CD8-positive, alpha-beta memory T cell (primary cell): ENCODE measurements at regions not wholly inside any gene's neighbourhood (a gene's known extent, or its start where the extent isn't known, plus 50 kb on each side); places are given as distances from the start of the nearest gene placed in this dataset.

Source experiments
- CTCF ChIA-PET: fragments of 350-600 bp; sonication (Branson Sonifier 250); formaldehyde crosslinking; loops from one replicate; lab custom pipeline; 2021; ENCODE audit warnings: antibody characterized with exemption; lab: Charles Lee
- POLR2A ChIA-PET: fragments of 350-600 bp; sonication (Branson Sonifier 250); formaldehyde crosslinking; loops from one replicate; lab custom pipeline; 2021; ENCODE audit warnings: antibody characterized with exemption; lab: Charles Lee
- DNase-seq, 5 donors: peaks; one replicate each; pipeline versions ENCODE4 v3.0.0 to v3.0.0-alpha.2; 2020 to 2022; ENCODE audit warnings: mixed read lengths in 1 of 5
- H3K27ac ChIP-seq: one replicate; pipeline ENCODE4 v1.7.0; 2013; ENCODE audit warnings: low read depth, mild to moderate bottlenecking, low read length, moderate library complexity
- H3K27me3 ChIP-seq: 2 replicates; pipeline ENCODE4 v1.7.0; 2013; ENCODE audit warnings: low read length, mild to moderate bottlenecking; ENCODE audit not compliant: insufficient read depth, poor library complexity, severe bottlenecking
- H3K36me3 ChIP-seq: 2 replicates; pipeline ENCODE4 v1.7.0; 2013; ENCODE audit warnings: mild to moderate bottlenecking, low read length, moderate library complexity; ENCODE audit not compliant: insufficient read depth
- H3K4me1 ChIP-seq: 2 replicates; pipeline ENCODE4 v1.7.0; 2013; ENCODE audit warnings: mild to moderate bottlenecking, low read length, moderate library complexity; ENCODE audit not compliant: insufficient read depth
- H3K4me3 ChIP-seq: 2 replicates; pipeline ENCODE4 v1.7.0; 2013; ENCODE audit warnings: mild to moderate bottlenecking, low read length
- H3K9me3 ChIP-seq: 2 replicates; pipeline ENCODE4 v1.7.0; 2013; ENCODE audit warnings: mild to moderate bottlenecking, low read length
- H3K27ac Mint-ChIP-seq, 8 donors: one replicate each; pipeline ENCODE4 v1.8.0; 2020 to 2021; ENCODE audit warnings: mixed read lengths in 8 of 8, mild to moderate bottlenecking in 6 of 8, inconsistent platforms in 3 of 8, moderate library complexity in 3 of 8
- H3K27me3 Mint-ChIP-seq, 2 donors: one replicate each; pipeline ENCODE4 v1.8.0; 2020 to 2021; ENCODE audit warnings: mixed read lengths in 2 of 2, mild to moderate bottlenecking in 1 of 2, moderate library complexity in 1 of 2
- H3K36me3 Mint-ChIP-seq, 3 donors: one replicate each; pipeline ENCODE4 v1.8.0; 2020 to 2021; ENCODE audit warnings: mixed read lengths in 3 of 3, inconsistent platforms in 1 of 3, mild to moderate bottlenecking in 1 of 3
- H3K4me1 Mint-ChIP-seq, 3 donors: one replicate each; pipeline ENCODE4 v1.8.0; 2020 to 2021; ENCODE audit warnings: mixed read lengths in 3 of 3, inconsistent platforms in 1 of 3, mild to moderate bottlenecking in 1 of 3
- H3K4me3 Mint-ChIP-seq, 7 donors: one replicate each; pipeline ENCODE4 v1.8.0; 2020 to 2021; ENCODE audit warnings: mixed read lengths in 7 of 7, mild to moderate bottlenecking in 6 of 7, moderate library complexity in 4 of 7, inconsistent platforms in 2 of 7
- H3K9me3 Mint-ChIP-seq, 5 donors: one replicate each; pipeline ENCODE4 v1.8.0; 2020 to 2022; ENCODE audit warnings: mixed read lengths in 5 of 5, mild to moderate bottlenecking in 3 of 5, moderate library complexity in 2 of 5, inconsistent platforms in 1 of 5

GRCh38 chr5:17882760-17883488 lies 248.7 kb downstream of the TAF11L14 start:
- Mint-ChIP-seq H3K27me3 (no peaks in the 10 kb centered on the region), H3K4me3 (no peak overlapping the region), H3K4me1 (no peaks in the 10 kb centered on the region), H3K27ac (no peak overlapping the region), H3K36me3 (no peaks in the 10 kb centered on the region), H3K9me3 (peaks cover 12 to 32% (median 24%) of the 10 kb centered on the region in 5 donors)
- no peaks in the 10 kb centered on the region for H3K9me3 ChIP-seq
- H3K4me3 ChIP-seq, result no peak overlapping the region
- H3K27ac ChIP-seq, result no peak overlapping the region
- DNase-seq, result no peak
- no peaks in the 10 kb centered on the region for H3K27me3 ChIP-seq
- H3K4me1 ChIP-seq, result no peaks in the 10 kb centered on the region
- ChIA-PET POLR2A (no interaction called here), CTCF (interaction anchor here (1.2 kb wide), 1 partner anchor 19 kb away, joined by 3 read pairs; no protein-coding TSS in a partner anchor)
- H3K36me3 ChIP-seq, result no peaks in the 10 kb centered on the region

GRCh38 chr5:17888155-17888554 lies 253.9 kb downstream of the TAF11L14 start:
- Mint-ChIP-seq H3K27me3 (no peaks in the 10 kb centered on the region), H3K9me3 (peaks cover 14 to 28% (median 16%) of the 10 kb centered on the region in 5 donors), H3K4me1 (no peaks in the 10 kb centered on the region), H3K36me3 (no peaks in the 10 kb centered on the region), H3K4me3 (no peak overlapping the region), H3K27ac (no peak overlapping the region)
- ChIA-PET POLR2A (no interaction called here), CTCF (interaction anchor here (0.7 kb wide), 1 partner anchor 17 kb away, joined by 3 read pairs; no protein-coding TSS in a partner anchor)
- H3K27me3 ChIP-seq, result no peaks in the 10 kb centered on the region
- H3K4me3 ChIP-seq, result no peak overlapping the region
- H3K4me1 ChIP-seq, result no peaks in the 10 kb centered on the region
- H3K36me3 ChIP-seq, result no peaks in the 10 kb centered on the region
- no peak overlapping the region for H3K27ac ChIP-seq
- H3K9me3 ChIP-seq, result no peaks in the 10 kb centered on the region
- DNase-seq, result no peak

- no peak overlapping the region for H3K4me3 Mint-ChIP-seq
- Histone ChIP-seq H3K4me1 (no peaks in the 10 kb centered on the region), H3K36me3 (no peaks in the 10 kb centered on the region), H3K9me3 (no peaks in the 10 kb centered on the region), H3K27ac (no peak overlapping the region), H3K4me3 (no peak overlapping the region), H3K27me3 (no peaks in the 10 kb centered on the region)
- no peaks in the 10 kb centered on the region for H3K27me3 Mint-ChIP-seq
- H3K4me1 Mint-ChIP-seq, result no peaks in the 10 kb centered on the region
- peaks cover 5 to 24% (median 10%) of the 10 kb centered on the region in 5 donors for H3K9me3 Mint-ChIP-seq
- no peak for DNase-seq
- H3K27ac Mint-ChIP-seq, result no peak overlapping the region
- no peaks in the 10 kb centered on the region for H3K36me3 Mint-ChIP-seq
- POLR2A ChIA-PET, result no interaction called here
- CTCF ChIA-PET, result no interaction called here
These were observed 256.2 kb downstream of the TAF11L14 start for GRCh38 chr5:17890501-17890900.

GRCh38 chr5:17891881-17892280 lies 257.6 kb downstream of the TAF11L14 start:
- Mint-ChIP-seq H3K4me3 (no peak overlapping the region), H3K4me1 (no peaks in the 10 kb centered on the region), H3K27me3 (no peaks in the 10 kb centered on the region), H3K36me3 (no peaks in the 10 kb centered on the region), H3K9me3 (peaks cover 4 to 33% (median 6%) of the 10 kb centered on the region in 5 donors), H3K27ac (no peak overlapping the region)
- no peaks in the 10 kb centered on the region for H3K9me3 ChIP-seq
- ChIA-PET CTCF (no interaction called here), POLR2A (no interaction called here)
- no peak overlapping the region for H3K4me3 ChIP-seq
- H3K4me1 ChIP-seq, result no peaks in the 10 kb centered on the region
- H3K36me3 ChIP-seq, result no peaks in the 10 kb centered on the region
- DNase-seq, result no peak
- H3K27ac ChIP-seq, result no peak overlapping the region
- no peaks in the 10 kb centered on the region for H3K27me3 ChIP-seq

- Histone ChIP-seq H3K36me3 (no peaks in the 10 kb centered on the region), H3K4me1 (no peaks in the 10 kb centered on the region), H3K4me3 (no peak overlapping the region), H3K27me3 (no peaks in the 10 kb centered on the region), H3K27ac (no peak overlapping the region), H3K9me3 (no peaks in the 10 kb centered on the region)
- no peak overlapping the region for H3K27ac Mint-ChIP-seq
- POLR2A ChIA-PET, result no interaction called here
- H3K36me3 Mint-ChIP-seq, result no peaks in the 10 kb centered on the region
- no peak for DNase-seq
- H3K27me3 Mint-ChIP-seq, result no peaks in the 10 kb centered on the region
- H3K9me3 Mint-ChIP-seq, result peaks cover 4 to 29% (median 6%) of the 10 kb centered on the region in 5 donors
- H3K4me1 Mint-ChIP-seq, result no peaks in the 10 kb centered on the region
- CTCF ChIA-PET, result no interaction called here
- no peak overlapping the region for H3K4me3 Mint-ChIP-seq
These were observed 258.9 kb downstream of the TAF11L14 start for GRCh38 chr5:17893026-17893635.

- Mint-ChIP-seq H3K9me3 (peaks cover 2 to 27% (median 6%) of the 10 kb centered on the region in 5 donors), H3K27me3 (no peaks in the 10 kb centered on the region), H3K27ac (no peak overlapping the region), H3K4me1 (no peaks in the 10 kb centered on the region), H3K36me3 (no peaks in the 10 kb centered on the region), H3K4me3 (no peak overlapping the region)
- H3K27me3 ChIP-seq, result no peaks in the 10 kb centered on the region
- no peak overlapping the region for H3K4me3 ChIP-seq
- DNase-seq, result no peak
- no peaks in the 10 kb centered on the region for H3K9me3 ChIP-seq
- POLR2A ChIA-PET, result no interaction called here
- no peaks in the 10 kb centered on the region for H3K4me1 ChIP-seq
- H3K36me3 ChIP-seq, result no peaks in the 10 kb centered on the region
- CTCF ChIA-PET, result no interaction called here
- H3K27ac ChIP-seq, result no peak overlapping the region
These were observed 261.2 kb downstream of the TAF11L14 start for GRCh38 chr5:17895288-17896033.

- no peaks in the 10 kb centered on the region for H3K36me3 ChIP-seq
- no peaks in the 10 kb centered on the region for H3K27me3 ChIP-seq
- no peaks in the 10 kb centered on the region for H3K4me1 ChIP-seq
- no peaks in the 10 kb centered on the region for H3K9me3 ChIP-seq
- H3K4me3 ChIP-seq, result no peak overlapping the region
- no peak overlapping the region for H3K4me3 Mint-ChIP-seq
- H3K36me3 Mint-ChIP-seq, result no peaks in the 10 kb centered on the region
- no peak for DNase-seq
- no peaks in the 10 kb centered on the region for H3K4me1 Mint-ChIP-seq
- no peak overlapping the region for H3K27ac Mint-ChIP-seq
- ChIA-PET CTCF (no interaction called here), POLR2A (no interaction called here)
- H3K27me3 Mint-ChIP-seq, result no peaks in the 10 kb centered on the region
- H3K27ac ChIP-seq, result no peak overlapping the region
- H3K9me3 Mint-ChIP-seq, result peaks cover 0 to 24% (median 10%) of the 10 kb centered on the region in 5 donors
These were observed 262.3 kb downstream of the TAF11L14 start for GRCh38 chr5:17896605-17897004.

GRCh38 chr5:17897776-17898175 lies 263.5 kb downstream of the TAF11L14 start:
- Histone ChIP-seq H3K9me3 (no peaks in the 10 kb centered on the region), H3K27me3 (no peaks in the 10 kb centered on the region), H3K4me1 (no peaks in the 10 kb centered on the region), H3K27ac (no peak overlapping the region), H3K4me3 (no peak overlapping the region), H3K36me3 (no peaks in the 10 kb centered on the region)
- Mint-ChIP-seq H3K4me1 (no peaks in the 10 kb centered on the region), H3K4me3 (no peak overlapping the region), H3K27ac (no peak overlapping the region), H3K9me3 (peaks cover 0 to 24% (median 10%) of the 10 kb centered on the region in 5 donors), H3K36me3 (no peaks in the 10 kb centered on the region), H3K27me3 (no peaks in the 10 kb centered on the region)
- POLR2A ChIA-PET, result no interaction called here
- CTCF ChIA-PET, result no interaction called here
- DNase-seq, result no peak
